ENCODE measurements at regions not wholly inside any gene's neighbourhood (a gene's known extent, or its start where the extent isn't known, plus 50 kb on each side); places are given as distances from the start of the nearest gene placed in this dataset.

DNA sequence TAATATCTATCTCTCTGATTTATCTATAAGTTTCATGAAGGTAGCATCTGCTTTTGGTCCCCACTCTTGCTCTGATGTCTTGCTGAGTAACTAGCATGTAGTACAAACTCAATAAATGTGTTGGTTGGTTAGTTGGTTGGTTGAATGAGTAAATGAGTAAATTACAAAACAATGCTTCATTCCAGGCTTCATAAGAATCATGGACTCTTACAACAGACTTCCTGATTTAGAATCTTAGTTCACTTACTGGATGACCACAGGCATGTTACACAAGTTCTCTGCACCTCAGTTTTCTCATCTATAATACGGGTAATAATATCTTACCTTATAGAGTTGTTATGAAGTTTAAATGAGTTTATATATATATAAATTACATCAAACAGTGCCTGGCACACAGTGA is 98.6 kb downstream of the ZNF281 start:
- no peak overlapping the region for H3K9ac ChIP-seq (ENCODE audit: low read depth in 1 of 2, low read length in 2 of 2)
- no peak overlapping the region for H3K27ac ChIP-seq (ENCODE audit: low read depth in 1 of 2, low read length in 2 of 2)
- H3K4me1 ChIP-seq (ENCODE audit: control insufficient read depth in 4 of 4, insufficient read depth in 4 of 4, low read length in 3 of 4) = peaks cover 0 to 22% (median 7%) of the 10 kb centered on the region in 4 donors
- H3K4me3 ChIP-seq (ENCODE audit: low read depth in 1 of 3, low read length in 3 of 3) = no peak overlapping the region
- TF ChIP-seq, protein P1, sequence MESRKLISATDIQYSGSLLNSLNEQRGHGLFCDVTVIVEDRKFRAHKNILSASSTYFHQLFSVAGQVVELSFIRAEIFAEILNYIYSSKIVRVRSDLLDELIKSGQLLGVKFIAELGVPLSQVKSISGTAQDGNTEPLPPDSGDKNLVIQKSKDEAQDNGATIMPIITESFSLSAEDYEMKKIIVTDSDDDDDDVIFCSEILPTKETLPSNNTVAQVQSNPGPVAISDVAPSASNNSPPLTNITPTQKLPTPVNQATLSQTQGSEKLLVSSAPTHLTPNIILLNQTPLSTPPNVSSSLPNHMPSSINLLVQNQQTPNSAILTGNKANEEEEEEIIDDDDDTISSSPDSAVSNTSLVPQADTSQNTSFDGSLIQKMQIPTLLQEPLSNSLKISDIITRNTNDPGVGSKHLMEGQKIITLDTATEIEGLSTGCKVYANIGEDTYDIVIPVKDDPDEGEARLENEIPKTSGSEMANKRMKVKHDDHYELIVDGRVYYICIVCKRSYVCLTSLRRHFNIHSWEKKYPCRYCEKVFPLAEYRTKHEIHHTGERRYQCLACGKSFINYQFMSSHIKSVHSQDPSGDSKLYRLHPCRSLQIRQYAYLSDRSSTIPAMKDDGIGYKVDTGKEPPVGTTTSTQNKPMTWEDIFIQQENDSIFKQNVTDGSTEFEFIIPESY (IDR thresholded peaks at IDR 0.05) = no peak
- TF ChIP-seq JUND (IDR thresholded peaks at IDR 0.05) (no peak), HNF4G (IDR thresholded peaks at IDR 0.05) (no peak), RAD21 (IDR thresholded peaks at IDR 0.05) (no peak), GABPA (IDR thresholded peaks at IDR 0.05 in 1 of 2, conservative IDR thresholded peaks at IDR 0.05 in 1 of 2) (no peak), YY1 (IDR thresholded peaks at IDR 0.05) (no peak), HNF4A (conservative IDR thresholded peaks at IDR 0.05) (no peak), FOXA1 (IDR thresholded peaks at IDR 0.05) (no peak), TAF1 (conservative IDR thresholded peaks at IDR 0.05) (no peak), EGR1 (IDR thresholded peaks at IDR 0.05; ENCODE audit: low read depth in 2 of 2) (no peak), NR2F2 (IDR thresholded peaks at IDR 0.05) (no peak), FOXA2 (IDR thresholded peaks at IDR 0.05) (no peak), RXRA (IDR thresholded peaks at IDR 0.05) (no peak)
- TF ChIP-seq, protein P2, sequence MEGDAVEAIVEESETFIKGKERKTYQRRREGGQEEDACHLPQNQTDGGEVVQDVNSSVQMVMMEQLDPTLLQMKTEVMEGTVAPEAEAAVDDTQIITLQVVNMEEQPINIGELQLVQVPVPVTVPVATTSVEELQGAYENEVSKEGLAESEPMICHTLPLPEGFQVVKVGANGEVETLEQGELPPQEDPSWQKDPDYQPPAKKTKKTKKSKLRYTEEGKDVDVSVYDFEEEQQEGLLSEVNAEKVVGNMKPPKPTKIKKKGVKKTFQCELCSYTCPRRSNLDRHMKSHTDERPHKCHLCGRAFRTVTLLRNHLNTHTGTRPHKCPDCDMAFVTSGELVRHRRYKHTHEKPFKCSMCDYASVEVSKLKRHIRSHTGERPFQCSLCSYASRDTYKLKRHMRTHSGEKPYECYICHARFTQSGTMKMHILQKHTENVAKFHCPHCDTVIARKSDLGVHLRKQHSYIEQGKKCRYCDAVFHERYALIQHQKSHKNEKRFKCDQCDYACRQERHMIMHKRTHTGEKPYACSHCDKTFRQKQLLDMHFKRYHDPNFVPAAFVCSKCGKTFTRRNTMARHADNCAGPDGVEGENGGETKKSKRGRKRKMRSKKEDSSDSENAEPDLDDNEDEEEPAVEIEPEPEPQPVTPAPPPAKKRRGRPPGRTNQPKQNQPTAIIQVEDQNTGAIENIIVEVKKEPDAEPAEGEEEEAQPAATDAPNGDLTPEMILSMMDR (IDR thresholded peaks at IDR 0.05; ENCODE audit: low read depth, low read length, missing input control) = no peak
- TF ChIP-seq, protein P3, sequence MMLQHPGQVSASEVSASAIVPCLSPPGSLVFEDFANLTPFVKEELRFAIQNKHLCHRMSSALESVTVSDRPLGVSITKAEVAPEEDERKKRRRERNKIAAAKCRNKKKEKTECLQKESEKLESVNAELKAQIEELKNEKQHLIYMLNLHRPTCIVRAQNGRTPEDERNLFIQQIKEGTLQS (IDR thresholded peaks at IDR 0.05) = no peak
- TF ChIP-seq, protein P4, sequence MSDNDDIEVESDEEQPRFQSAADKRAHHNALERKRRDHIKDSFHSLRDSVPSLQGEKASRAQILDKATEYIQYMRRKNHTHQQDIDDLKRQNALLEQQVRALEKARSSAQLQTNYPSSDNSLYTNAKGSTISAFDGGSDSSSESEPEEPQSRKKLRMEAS (IDR thresholded peaks at IDR 0.05) = no peak
- TF ChIP-seq, protein P5, sequence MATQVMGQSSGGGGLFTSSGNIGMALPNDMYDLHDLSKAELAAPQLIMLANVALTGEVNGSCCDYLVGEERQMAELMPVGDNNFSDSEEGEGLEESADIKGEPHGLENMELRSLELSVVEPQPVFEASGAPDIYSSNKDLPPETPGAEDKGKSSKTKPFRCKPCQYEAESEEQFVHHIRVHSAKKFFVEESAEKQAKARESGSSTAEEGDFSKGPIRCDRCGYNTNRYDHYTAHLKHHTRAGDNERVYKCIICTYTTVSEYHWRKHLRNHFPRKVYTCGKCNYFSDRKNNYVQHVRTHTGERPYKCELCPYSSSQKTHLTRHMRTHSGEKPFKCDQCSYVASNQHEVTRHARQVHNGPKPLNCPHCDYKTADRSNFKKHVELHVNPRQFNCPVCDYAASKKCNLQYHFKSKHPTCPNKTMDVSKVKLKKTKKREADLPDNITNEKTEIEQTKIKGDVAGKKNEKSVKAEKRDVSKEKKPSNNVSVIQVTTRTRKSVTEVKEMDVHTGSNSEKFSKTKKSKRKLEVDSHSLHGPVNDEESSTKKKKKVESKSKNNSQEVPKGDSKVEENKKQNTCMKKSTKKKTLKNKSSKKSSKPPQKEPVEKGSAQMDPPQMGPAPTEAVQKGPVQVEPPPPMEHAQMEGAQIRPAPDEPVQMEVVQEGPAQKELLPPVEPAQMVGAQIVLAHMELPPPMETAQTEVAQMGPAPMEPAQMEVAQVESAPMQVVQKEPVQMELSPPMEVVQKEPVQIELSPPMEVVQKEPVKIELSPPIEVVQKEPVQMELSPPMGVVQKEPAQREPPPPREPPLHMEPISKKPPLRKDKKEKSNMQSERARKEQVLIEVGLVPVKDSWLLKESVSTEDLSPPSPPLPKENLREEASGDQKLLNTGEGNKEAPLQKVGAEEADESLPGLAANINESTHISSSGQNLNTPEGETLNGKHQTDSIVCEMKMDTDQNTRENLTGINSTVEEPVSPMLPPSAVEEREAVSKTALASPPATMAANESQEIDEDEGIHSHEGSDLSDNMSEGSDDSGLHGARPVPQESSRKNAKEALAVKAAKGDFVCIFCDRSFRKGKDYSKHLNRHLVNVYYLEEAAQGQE (IDR thresholded peaks at IDR 0.05) = no peak
- 89% methylated on average over 1 of the region's 1 CpG for WGBS
- no peaks in the 10 kb centered on the region for H3K27me3 ChIP-seq (ENCODE audit: control insufficient read depth in 4 of 4, insufficient read depth in 4 of 4, low read length in 3 of 4)
- H3K9me3 ChIP-seq (ENCODE audit: control insufficient read depth in 4 of 4, low read length in 3 of 4) = no peaks in the 10 kb centered on the region
- no peak for DNase-seq (ENCODE audit: low spot score)
- H3K36me3 ChIP-seq (ENCODE audit: control insufficient read depth in 4 of 4, insufficient read depth in 3 of 4, low read depth in 1 of 4, low read length in 3 of 4) = no peaks in the 10 kb centered on the region

DNA sequence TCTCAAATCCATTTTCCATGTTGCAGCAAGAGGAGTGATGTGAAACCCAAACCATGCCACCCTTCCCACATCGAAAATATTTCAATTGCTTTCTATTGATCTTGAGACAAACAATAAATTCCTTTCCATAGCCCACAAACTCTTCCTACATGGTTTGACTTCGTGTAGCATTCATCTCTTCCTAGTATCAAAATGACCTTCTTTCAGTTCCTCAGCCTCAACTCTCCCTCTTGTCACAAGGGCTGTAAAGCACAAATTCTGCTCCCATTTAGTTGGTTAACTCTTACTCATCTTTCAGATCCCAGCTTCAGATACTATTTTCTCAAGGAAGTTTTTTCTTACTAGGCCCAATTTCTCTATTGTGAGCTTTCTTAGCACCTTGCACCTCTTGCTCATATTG is 99.0 kb downstream of the ZNF281 start:
- Histone ChIP-seq H3K4me1 (ENCODE audit: control insufficient read depth in 4 of 4, insufficient read depth in 4 of 4, low read length in 3 of 4) (peaks cover 0 to 18% (median 7%) of the 10 kb centered on the region in 4 donors), H3K27me3 (ENCODE audit: control insufficient read depth in 4 of 4, insufficient read depth in 4 of 4, low read length in 3 of 4) (no peaks in the 10 kb centered on the region), H3K9ac (ENCODE audit: low read depth in 1 of 2, low read length in 2 of 2) (no peak overlapping the region), H3K9me3 (ENCODE audit: control insufficient read depth in 4 of 4, low read length in 3 of 4) (no peaks in the 10 kb centered on the region), H3K4me3 (ENCODE audit: low read depth in 1 of 3, low read length in 3 of 3) (no peak overlapping the region), H3K36me3 (ENCODE audit: control insufficient read depth in 4 of 4, insufficient read depth in 3 of 4, low read depth in 1 of 4, low read length in 3 of 4) (no peaks in the 10 kb centered on the region), H3K27ac (ENCODE audit: low read depth in 1 of 2, low read length in 2 of 2) (no peak overlapping the region)
- TF ChIP-seq RXRA (IDR thresholded peaks at IDR 0.05) (no peak), YY1 (IDR thresholded peaks at IDR 0.05) (no peak), SP1 (IDR thresholded peaks at IDR 0.05) (no peak), HNF4G (IDR thresholded peaks at IDR 0.05) (no peak)
- no peak for DNase-seq (ENCODE audit: low spot score)
- 90% methylated on average over 2 of the region's 2 CpGs for WGBS

Measured in liver (tissue), 8 donors.